ENCODE measurements at regions not wholly inside any gene's neighbourhood (a gene's known extent, or its start where the extent isn't known, plus 50 kb on each side); places are given as distances from the start of the nearest gene placed in this dataset.

DNA sequence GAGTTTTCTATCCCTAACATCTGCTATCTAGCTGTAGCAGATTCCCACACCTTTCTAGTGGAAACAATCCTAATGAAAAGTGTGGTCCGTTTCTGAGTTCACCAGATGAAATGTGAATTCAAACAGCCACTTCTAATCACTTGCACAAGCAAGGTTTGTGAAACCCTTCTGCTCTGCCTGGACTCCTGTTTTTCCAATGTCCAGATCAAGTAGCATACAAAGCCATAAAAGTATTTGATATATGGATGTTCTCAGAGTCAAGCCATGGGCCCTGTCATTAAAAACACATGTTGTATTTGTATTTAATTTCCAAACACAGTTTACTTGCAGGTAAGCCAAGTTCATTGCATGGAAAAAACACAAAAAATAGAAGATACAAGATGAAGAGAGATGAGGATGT is 570.4 kb downstream of the NR2F1-AS1 start:
- TF ChIP-seq, protein P1, sequence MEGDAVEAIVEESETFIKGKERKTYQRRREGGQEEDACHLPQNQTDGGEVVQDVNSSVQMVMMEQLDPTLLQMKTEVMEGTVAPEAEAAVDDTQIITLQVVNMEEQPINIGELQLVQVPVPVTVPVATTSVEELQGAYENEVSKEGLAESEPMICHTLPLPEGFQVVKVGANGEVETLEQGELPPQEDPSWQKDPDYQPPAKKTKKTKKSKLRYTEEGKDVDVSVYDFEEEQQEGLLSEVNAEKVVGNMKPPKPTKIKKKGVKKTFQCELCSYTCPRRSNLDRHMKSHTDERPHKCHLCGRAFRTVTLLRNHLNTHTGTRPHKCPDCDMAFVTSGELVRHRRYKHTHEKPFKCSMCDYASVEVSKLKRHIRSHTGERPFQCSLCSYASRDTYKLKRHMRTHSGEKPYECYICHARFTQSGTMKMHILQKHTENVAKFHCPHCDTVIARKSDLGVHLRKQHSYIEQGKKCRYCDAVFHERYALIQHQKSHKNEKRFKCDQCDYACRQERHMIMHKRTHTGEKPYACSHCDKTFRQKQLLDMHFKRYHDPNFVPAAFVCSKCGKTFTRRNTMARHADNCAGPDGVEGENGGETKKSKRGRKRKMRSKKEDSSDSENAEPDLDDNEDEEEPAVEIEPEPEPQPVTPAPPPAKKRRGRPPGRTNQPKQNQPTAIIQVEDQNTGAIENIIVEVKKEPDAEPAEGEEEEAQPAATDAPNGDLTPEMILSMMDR (IDR thresholded peaks at IDR 0.05; ENCODE audit: low read depth, low read length): no peak
- TF ChIP-seq POLR2A (IDR thresholded peaks at IDR 0.05; ENCODE audit: extremely low read depth, insufficient read length) (no peak), MYC (IDR thresholded peaks at IDR 0.05; ENCODE audit: low read depth, low read length) (no peak)

Data from NB4 (cell line).